ENCODE measurements at regions not wholly inside any gene's neighbourhood (a gene's known extent, or its start where the extent isn't known, plus 50 kb on each side); places are given as distances from the start of the nearest gene placed in this dataset.

DNA sequence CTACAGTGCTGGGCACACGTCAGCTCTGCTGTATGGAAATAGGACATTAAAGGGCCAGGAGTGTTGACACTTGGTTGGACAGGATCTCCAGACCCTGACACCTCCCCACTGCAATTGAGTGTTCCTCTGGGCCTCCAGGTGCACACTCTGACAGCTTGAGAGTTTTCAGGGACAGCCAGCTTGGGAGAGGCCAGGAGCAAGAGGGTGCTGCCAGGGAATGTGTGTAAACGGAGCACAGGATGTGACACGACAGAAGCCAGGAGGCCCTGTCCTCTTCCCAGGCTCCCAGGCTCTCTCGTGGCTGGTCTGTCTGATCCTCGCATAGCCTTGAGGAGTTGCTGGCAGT lies 318.1 kb upstream of the HS6ST1 start:
- H3K4me3 ChIP-seq (ENCODE audit: low read length), result no peak overlapping the region
- TF ChIP-seq, protein P1, sequence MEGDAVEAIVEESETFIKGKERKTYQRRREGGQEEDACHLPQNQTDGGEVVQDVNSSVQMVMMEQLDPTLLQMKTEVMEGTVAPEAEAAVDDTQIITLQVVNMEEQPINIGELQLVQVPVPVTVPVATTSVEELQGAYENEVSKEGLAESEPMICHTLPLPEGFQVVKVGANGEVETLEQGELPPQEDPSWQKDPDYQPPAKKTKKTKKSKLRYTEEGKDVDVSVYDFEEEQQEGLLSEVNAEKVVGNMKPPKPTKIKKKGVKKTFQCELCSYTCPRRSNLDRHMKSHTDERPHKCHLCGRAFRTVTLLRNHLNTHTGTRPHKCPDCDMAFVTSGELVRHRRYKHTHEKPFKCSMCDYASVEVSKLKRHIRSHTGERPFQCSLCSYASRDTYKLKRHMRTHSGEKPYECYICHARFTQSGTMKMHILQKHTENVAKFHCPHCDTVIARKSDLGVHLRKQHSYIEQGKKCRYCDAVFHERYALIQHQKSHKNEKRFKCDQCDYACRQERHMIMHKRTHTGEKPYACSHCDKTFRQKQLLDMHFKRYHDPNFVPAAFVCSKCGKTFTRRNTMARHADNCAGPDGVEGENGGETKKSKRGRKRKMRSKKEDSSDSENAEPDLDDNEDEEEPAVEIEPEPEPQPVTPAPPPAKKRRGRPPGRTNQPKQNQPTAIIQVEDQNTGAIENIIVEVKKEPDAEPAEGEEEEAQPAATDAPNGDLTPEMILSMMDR (conservative IDR thresholded peaks at IDR 0.05; ENCODE audit: low read depth, low read length), result no peak
- DNase-seq (ENCODE audit: low read depth), result no peak

- TF ChIP-seq, protein P1 (conservative IDR thresholded peaks at IDR 0.05; ENCODE audit: low read depth, low read length), result no peak
- no peak for DNase-seq (ENCODE audit: low read depth)
- H3K4me3 ChIP-seq (ENCODE audit: low read length), result no peak overlapping the region
These were observed 318.9 kb upstream of the HS6ST1 start for GRCh38 chr2:128637481-128638155.

- H3K4me3 ChIP-seq (ENCODE audit: low read length), result no peak overlapping the region
- no peak for DNase-seq (ENCODE audit: low read depth)
- TF ChIP-seq, protein P1 (conservative IDR thresholded peaks at IDR 0.05; ENCODE audit: low read depth, low read length), result no peak
These were observed 319.9 kb upstream of the HS6ST1 start for GRCh38 chr2:128638341-128639119.

GRCh38 chr2:128639120-128639477 lies 320.4 kb upstream of the HS6ST1 start:
- no peak for DNase-seq (ENCODE audit: low read depth)
- H3K4me3 ChIP-seq (ENCODE audit: low read length), result no peak overlapping the region
- TF ChIP-seq, protein P1 (conservative IDR thresholded peaks at IDR 0.05; ENCODE audit: low read depth, low read length), result no peak

DNA sequence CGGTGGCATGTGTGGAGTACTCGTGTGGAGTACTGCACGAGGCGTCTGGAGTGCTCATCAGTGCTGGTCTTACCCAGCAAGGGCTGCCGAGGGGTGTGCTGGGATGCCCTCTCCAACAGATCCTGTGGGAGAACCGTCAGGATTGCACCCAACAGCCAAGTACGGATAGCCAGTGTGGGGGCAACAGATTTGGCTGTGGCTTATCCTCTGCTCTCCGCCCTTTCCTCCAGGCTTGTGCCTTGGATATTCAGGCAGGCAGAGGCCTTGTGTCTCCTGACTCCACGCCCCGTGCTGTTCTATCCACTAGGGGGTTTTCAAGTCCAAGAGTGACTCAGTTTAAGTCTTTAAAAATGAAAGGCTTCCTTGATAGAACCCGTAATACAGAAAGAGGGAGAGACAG lies 321.0 kb upstream of the HS6ST1 start:
- TF ChIP-seq, protein P1 (conservative IDR thresholded peaks at IDR 0.05; ENCODE audit: low read depth, low read length), result no peak
- H3K4me3 ChIP-seq (ENCODE audit: low read length), result no peak overlapping the region
- DNase-seq (ENCODE audit: low read depth), result no peak

DNA sequence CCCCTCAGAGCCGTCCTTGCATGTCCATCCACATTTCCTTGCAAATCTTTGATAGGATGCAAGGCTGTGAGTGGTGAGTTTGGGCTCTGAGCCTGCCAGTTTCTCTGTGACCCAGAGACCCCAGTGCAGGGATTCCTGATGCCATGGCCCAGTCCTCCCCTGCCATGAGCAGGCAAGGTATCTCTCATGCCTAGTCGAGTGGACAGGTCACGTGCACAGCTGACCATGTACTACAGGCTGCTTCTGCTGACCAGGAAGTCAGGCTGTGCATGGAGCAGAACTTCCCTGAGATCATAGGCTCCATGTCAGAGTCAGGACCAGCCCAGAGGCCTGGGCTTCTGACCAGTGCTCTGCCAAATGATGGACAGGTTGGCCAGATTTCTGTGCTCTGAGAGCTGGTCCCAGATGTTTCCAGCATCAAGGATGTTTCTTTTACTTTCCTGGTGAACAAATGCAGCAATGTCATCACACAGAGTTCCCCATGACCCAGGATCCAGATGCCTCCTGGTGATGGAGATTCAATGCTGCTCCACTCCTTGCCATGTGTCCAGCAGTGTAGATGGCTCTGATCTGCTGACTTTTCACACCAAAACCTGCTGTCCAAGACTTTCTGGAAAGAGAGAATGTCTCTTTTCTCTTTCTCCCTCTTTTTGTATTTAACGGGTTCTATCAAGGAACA lies 321.6 kb upstream of the HS6ST1 start:
- no peak overlapping the region for H3K4me3 ChIP-seq (ENCODE audit: low read length)
- TF ChIP-seq, protein P1 (conservative IDR thresholded peaks at IDR 0.05; ENCODE audit: low read depth, low read length), result no peak
- DNase-seq (ENCODE audit: low read depth), result no peak

Measured in retinal pigment epithelial cell (primary cell).